Thymus (tissue), 11 donors: ENCODE measurements at regions not wholly inside any gene's neighbourhood (a gene's known extent, or its start where the extent isn't known, plus 50 kb on each side); places are given as distances from the start of the nearest gene placed in this dataset.

Experiments
- DNase-seq, 9 donors: peaks; one replicate each; pipeline ENCODE4 v3.0.0-alpha.2; 2013; ENCODE audit warnings: low spot score in 9 of 9, low read depth in 6 of 9, missing footprints in 1 of 9
- H3K27ac ChIP-seq, 2 donors: one replicate each; pipeline ENCODE4 v1.5.1; 2013; ENCODE audit warnings: control low read depth in 1 of 2, low read depth in 1 of 2, low read length in 1 of 2, mild to moderate bottlenecking in 1 of 2, moderate library complexity in 1 of 2
- H3K27me3 ChIP-seq, 2 donors: one replicate each; pipeline ENCODE4 v1.5.1; 2013; ENCODE audit warnings: low read length in 1 of 2; ENCODE audit not compliant: control insufficient read depth in 2 of 2, insufficient read depth in 1 of 2
- H3K36me3 ChIP-seq, 2 donors: one replicate each; pipeline ENCODE4 v1.5.1; 2013; ENCODE audit warnings: low read length in 1 of 2, mild to moderate bottlenecking in 1 of 2, moderate library complexity in 1 of 2; ENCODE audit not compliant: control insufficient read depth in 2 of 2, insufficient read depth in 2 of 2
- H3K4me1 ChIP-seq, 2 donors: one replicate each; pipeline ENCODE4 v1.5.1; 2013; ENCODE audit warnings: low read length in 2 of 2; ENCODE audit not compliant: control insufficient read depth in 2 of 2, insufficient read depth in 2 of 2
- H3K4me3 ChIP-seq, 2 donors: one replicate each; pipeline ENCODE4 v1.5.1; 2013; ENCODE audit warnings: low read length in 2 of 2, control low read depth in 1 of 2, mild to moderate bottlenecking in 1 of 2
- H3K9me3 ChIP-seq, 2 donors: one replicate each; pipeline ENCODE4 v1.5.1; 2013; ENCODE audit warnings: low read length in 1 of 2, mild to moderate bottlenecking in 1 of 2; ENCODE audit not compliant: control insufficient read depth in 2 of 2, insufficient read depth in 1 of 2
- WGBS: extraction: QIAGEN DNeasy Blood & Tissue Kit; methylation state at CpG from one replicate; pipeline ENCODE4 v1.1.7; 2013; 5-methylcytosine and 5-hydroxymethylcytosine counted together
- donor health status: healthy.

- no peaks in the 10 kb centered on the region for H3K9me3 ChIP-seq
- H3K4me3 ChIP-seq = no peak overlapping the region
- H3K27me3 ChIP-seq = no peaks in the 10 kb centered on the region
- no peak for DNase-seq
- H3K4me1 ChIP-seq = no peaks in the 10 kb centered on the region
- WGBS = 88% methylated on average over 1 of the region's 1 CpG
- H3K36me3 ChIP-seq = no peaks in the 10 kb centered on the region
- no peak overlapping the region for H3K27ac ChIP-seq
These were observed 359.6 kb upstream of the PITX2 start for GRCh38 chr4:110982486-110982885.

GRCh38 chr4:110988722-110989121, 365.8 kb upstream of the PITX2 start:
- Histone ChIP-seq H3K4me1 (no peaks in the 10 kb centered on the region), H3K27me3 (no peaks in the 10 kb centered on the region), H3K36me3 (no peaks in the 10 kb centered on the region), H3K9me3 (no peaks in the 10 kb centered on the region), H3K4me3 (no peak overlapping the region), H3K27ac (no peak overlapping the region)
- DNase-seq = no peak
- 75% methylated on average over 4 of the region's 4 CpGs for WGBS

GRCh38 chr4:110989125-110989524, 366.2 kb upstream of the PITX2 start:
- Histone ChIP-seq H3K4me3 (no peak overlapping the region), H3K27me3 (no peaks in the 10 kb centered on the region), H3K9me3 (no peaks in the 10 kb centered on the region), H3K36me3 (no peaks in the 10 kb centered on the region), H3K27ac (no peak overlapping the region), H3K4me1 (no peaks in the 10 kb centered on the region)
- no peak for DNase-seq
- WGBS = 94% methylated on average over 1 of the region's 1 CpG

GRCh38 chr4:110994781-110995180, 371.9 kb upstream of the PITX2 start:
- no peak overlapping the region for H3K27ac ChIP-seq
- H3K9me3 ChIP-seq = no peaks in the 10 kb centered on the region
- H3K27me3 ChIP-seq = no peaks in the 10 kb centered on the region
- no peak overlapping the region for H3K4me3 ChIP-seq
- 73% methylated on average over 2 of the region's 2 CpGs for WGBS
- H3K4me1 ChIP-seq = no peaks in the 10 kb centered on the region
- DNase-seq = no peak
- H3K36me3 ChIP-seq = no peaks in the 10 kb centered on the region

GRCh38 chr4:110998320-110998719, 375.4 kb upstream of the PITX2 start:
- no peaks in the 10 kb centered on the region for H3K36me3 ChIP-seq
- H3K27ac ChIP-seq = no peak overlapping the region
- no peaks in the 10 kb centered on the region for H3K27me3 ChIP-seq
- no peak overlapping the region for H3K4me3 ChIP-seq
- no peaks in the 10 kb centered on the region for H3K9me3 ChIP-seq
- 99% methylated on average over 1 of the region's 1 CpG for WGBS
- H3K4me1 ChIP-seq = no peaks in the 10 kb centered on the region
- no peak for DNase-seq

GRCh38 chr4:111011458-111011857, 388.6 kb upstream of the PITX2 start:
- WGBS = 66% methylated on average over 2 of the region's 2 CpGs
- H3K4me1 ChIP-seq = no peaks in the 10 kb centered on the region
- H3K27me3 ChIP-seq = no peaks in the 10 kb centered on the region
- no peak for DNase-seq
- H3K36me3 ChIP-seq = no peaks in the 10 kb centered on the region
- no peak overlapping the region for H3K27ac ChIP-seq
- no peak overlapping the region for H3K4me3 ChIP-seq
- no peaks in the 10 kb centered on the region for H3K9me3 ChIP-seq

- DNase-seq = no peak
- no peaks in the 10 kb centered on the region for H3K4me1 ChIP-seq
- WGBS = 89% methylated on average over 7 of the region's 7 CpGs
- H3K27me3 ChIP-seq = no peaks in the 10 kb centered on the region
- no peak overlapping the region for H3K27ac ChIP-seq
- no peak overlapping the region for H3K4me3 ChIP-seq
- no peaks in the 10 kb centered on the region for H3K9me3 ChIP-seq
- H3K36me3 ChIP-seq = no peaks in the 10 kb centered on the region
These were observed 391.0 kb upstream of the PITX2 start for GRCh38 chr4:111013846-111014245.

GRCh38 chr4:111014537-111014936, 391.7 kb upstream of the PITX2 start:
- no peaks in the 10 kb centered on the region for H3K27me3 ChIP-seq
- no peak overlapping the region for H3K27ac ChIP-seq
- H3K36me3 ChIP-seq = no peaks in the 10 kb centered on the region
- DNase-seq = no peak
- H3K4me3 ChIP-seq = no peak overlapping the region
- no peaks in the 10 kb centered on the region for H3K9me3 ChIP-seq
- 88% methylated on average over 1 of the region's 1 CpG for WGBS
- no peaks in the 10 kb centered on the region for H3K4me1 ChIP-seq

- no peak for DNase-seq
- no peaks in the 10 kb centered on the region for H3K36me3 ChIP-seq
- H3K27ac ChIP-seq = no peak overlapping the region
- no peak overlapping the region for H3K4me3 ChIP-seq
- no peaks in the 10 kb centered on the region for H3K9me3 ChIP-seq
- H3K4me1 ChIP-seq = no peaks in the 10 kb centered on the region
- no peaks in the 10 kb centered on the region for H3K27me3 ChIP-seq
These were observed 393.5 kb upstream of the PITX2 start for GRCh38 chr4:111016416-111016815.

GRCh38 chr4:111018216-111018615, 395.3 kb upstream of the PITX2 start:
- no peak for DNase-seq
- WGBS = 40% methylated on average over 4 of the region's 4 CpGs
- Histone ChIP-seq H3K4me1 (no peaks in the 10 kb centered on the region), H3K27me3 (no peaks in the 10 kb centered on the region), H3K27ac (no peak overlapping the region), H3K36me3 (no peaks in the 10 kb centered on the region), H3K9me3 (no peaks in the 10 kb centered on the region), H3K4me3 (no peak overlapping the region)
